ENCODE measurements at regions not wholly inside any gene's neighbourhood (a gene's known extent, or its start where the extent isn't known, plus 50 kb on each side); places are given as distances from the start of the nearest gene placed in this dataset.

- Histone ChIP-seq H3K18ac (ENCODE audit: insufficient read length, low read depth, low read length) (no peak overlapping the region), H3K27ac (ENCODE audit: insufficient read length, low read depth, low read length) (no peak overlapping the region), H2BK20ac (ENCODE audit: low read depth, low read length, poor library complexity, severe bottlenecking) (no peak overlapping the region), H3K56ac (ENCODE audit: insufficient read length, low read depth, low read length) (no peak overlapping the region), H3K4ac (ENCODE audit: low read depth, low read length) (no peak overlapping the region), H3T11ph (ENCODE audit: low read length) (no peak overlapping the region), H3K23me2 (ENCODE audit: insufficient read length, low read depth, low read length, poor library complexity, severe bottlenecking) (no peaks in the 10 kb centered on the region), H3K79me1 (ENCODE audit: insufficient read depth, low read depth, low read length, poor library complexity, severe bottlenecking) (no peaks in the 10 kb centered on the region), H3K23ac (ENCODE audit: insufficient read length, low read depth, low read length) (no peak overlapping the region), H2BK120ac (ENCODE audit: low read depth, low read length, poor library complexity, severe bottlenecking) (no peak overlapping the region), H2AFZ (ENCODE audit: low read length) (no peak overlapping the region), H2BK15ac (ENCODE audit: low read depth, low read length) (no peak overlapping the region), H3K14ac (ENCODE audit: insufficient read depth, low read length) (no peak overlapping the region), H4K91ac (ENCODE audit: insufficient read length, low read depth, low read length) (no peak overlapping the region), H3K9me3 (ENCODE audit: control insufficient read depth, low read depth, low read length) (no peaks in the 10 kb centered on the region), H4K5ac (ENCODE audit: insufficient read length, low read depth, low read length) (no peak overlapping the region), H2BK12ac (ENCODE audit: insufficient read length, low read depth, low read length) (no peak overlapping the region), H3K79me2 (ENCODE audit: insufficient read depth, low read length) (no peaks in the 10 kb centered on the region), H3K4me2 (ENCODE audit: insufficient read depth, insufficient read length, low read length) (no peak overlapping the region), H3K9ac (ENCODE audit: extremely low read depth, insufficient read length, low read length) (no peak overlapping the region), H2BK5ac (ENCODE audit: insufficient read length, low read length) (no peak overlapping the region), H4K20me1 (ENCODE audit: control insufficient read depth, insufficient read depth, insufficient read length) (no peaks in the 10 kb centered on the region), H3K4me1 (ENCODE audit: insufficient read depth, low read length) (no peaks in the 10 kb centered on the region; the same call in 1 of the 2 replicates), H3K27me3 (ENCODE audit: insufficient read depth, low read length) (no peaks in the 10 kb centered on the region), H4K8ac (replicated peaks; ENCODE audit: insufficient read length, low read depth, low read length) (no peak overlapping the region), H2AK5ac (ENCODE audit: insufficient read length, low read length) (no peak overlapping the region)
- no peak for DNase-seq
- no peak overlapping the region for H3K4me3 Mint-ChIP-seq
- peaks cover 45% of the 10 kb centered on the region for H3K27me3 Mint-ChIP-seq (ENCODE audit: low read depth)
- H3K9me3 Mint-ChIP-seq = 0 out of 5 replicates have a peak, but pooled peaks cover 0 to 2% of the 10 kb centered on the region in 2 experiments
- H3K4me1 Mint-ChIP-seq = peaks cover 21 to 24% of the 10 kb centered on the region in 2 experiments
- no peak overlapping the region for H3K27ac Mint-ChIP-seq
- TF ChIP-seq CTCF (conservative IDR thresholded peaks at IDR 0.05) = no peak
- H3K36me3 Mint-ChIP-seq (ENCODE audit: insufficient read depth in 1 of 3, low read depth in 3 of 3) = no peaks in the 10 kb centered on the region; a peak in 1 of 7 replicates
- whole genome bisulfite sequencing (ENCODE audit: extremely low coverage, insufficient read length, low lambda C conversion rate) = no CpG with 5 or more reads among the region's 4 CpGs
Observed at GRCh38 chr10:123580426-123580825, 85.7 kb upstream of the GPR26 start.

Data from H9 (cell line).